Fibroblast of the aortic adventitia (primary cell): ENCODE measurements at regions not wholly inside any gene's neighbourhood (a gene's known extent, or its start where the extent isn't known, plus 50 kb on each side); places are given as distances from the start of the nearest gene placed in this dataset.

ENCODE experiments used
- DNase-seq: peaks from one replicate; pipeline ENCODE4 v3.0.0-alpha.2; 2010; ENCODE audit warnings: low read depth
- H3K4me3 ChIP-seq: 2 replicates; pipeline ENCODE4 v1.5.1; 2011; ENCODE audit warnings: low read depth, mild to moderate bottlenecking, control low read depth, low read length, moderate library complexity
- CTCF ChIP-seq: IDR thresholded peaks from 2 replicates; pipeline ENCODE4 v1.5.1; 2011; ENCODE audit warnings: mild to moderate bottlenecking, low read length, control low read depth, inconsistent platforms; ENCODE audit not compliant: insufficient read depth

- no peak for DNase-seq
- H3K4me3 ChIP-seq, result no peak overlapping the region
- TF ChIP-seq CTCF, result no peak
These were observed 106.7 kb downstream of the HS3ST3B1 start for GRCh38 chr17:14407541-14407940.

GRCh38 chr17:14405189-14405588, 104.3 kb downstream of the HS3ST3B1 start:
- H3K4me3 ChIP-seq, result no peak overlapping the region
- no peak for TF ChIP-seq CTCF
- no peak for DNase-seq
